Islet of Langerhans (tissue), 1 donor: ENCODE measurements at regions not wholly inside any gene's neighbourhood (a gene's known extent, or its start where the extent isn't known, plus 50 kb on each side); places are given as distances from the start of the nearest gene placed in this dataset.
"Not testable (repeated sequence)": the region's sequence is repeated elsewhere in the genome, so short reads cannot be mapped to it uniquely, and the experiment has no call there.

Experiments used
- FAIRE-seq: peaks from one replicate; lab custom pipeline; 2011; peaks lifted over from hg19 to GRCh38; lab: Jason Lieb, UNC

DNA sequence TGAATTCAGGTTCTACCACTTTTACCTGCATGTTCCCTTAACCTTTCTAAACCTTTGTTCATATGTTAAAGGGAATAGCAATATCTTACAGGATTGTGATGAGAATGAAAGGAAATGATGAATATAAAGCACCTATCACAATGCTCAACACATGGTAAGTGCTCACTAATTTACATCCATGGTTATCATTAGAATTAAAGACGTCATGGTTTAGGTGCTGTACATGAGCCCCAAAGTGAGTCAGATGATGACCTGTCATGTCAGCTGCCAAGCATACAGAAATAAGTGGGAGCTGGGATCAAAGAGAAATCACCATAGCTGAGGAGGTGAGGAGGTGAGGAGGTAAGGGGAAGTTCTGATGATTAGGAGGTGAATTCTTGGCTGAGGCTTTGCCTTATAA lies 135.9 kb upstream of the ATP2B1 start:
- FAIRE-seq: no peak

DNA sequence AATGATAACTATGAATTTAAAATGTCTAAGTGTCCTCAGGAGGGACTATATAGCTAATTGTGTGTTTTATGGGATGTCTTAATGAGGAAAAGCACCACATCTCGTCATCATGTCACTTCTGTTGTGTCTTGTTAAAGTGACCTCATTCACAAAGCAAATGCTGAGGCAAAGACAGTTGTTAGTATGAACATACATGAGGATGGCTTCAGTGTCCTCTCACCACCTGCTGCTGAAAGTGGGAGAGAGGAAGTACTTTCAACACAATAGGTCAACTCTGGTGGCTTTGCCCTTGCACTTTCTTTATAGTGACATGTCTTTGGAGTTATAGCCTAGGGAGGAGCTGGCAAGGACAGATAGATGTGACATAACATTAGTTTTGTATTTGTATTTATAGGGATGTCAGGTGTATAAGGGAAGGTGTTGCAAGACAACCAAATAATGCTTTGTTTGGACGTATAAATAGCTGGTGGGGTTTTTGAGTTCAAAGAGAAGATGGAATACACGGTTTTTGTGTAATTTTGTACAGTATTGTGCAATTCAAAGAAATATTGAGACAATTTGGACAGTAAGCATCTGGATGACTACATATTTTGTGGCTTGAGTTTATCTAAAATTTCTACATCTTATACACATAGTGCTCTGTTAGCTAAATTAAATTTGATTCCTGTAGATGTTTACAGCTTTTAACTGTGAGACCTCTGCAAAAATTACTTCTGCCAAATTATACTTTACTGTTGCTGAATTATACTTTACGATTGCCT lies 131.7 kb upstream of the ATP2B1 start:
- no peak for FAIRE-seq

DNA sequence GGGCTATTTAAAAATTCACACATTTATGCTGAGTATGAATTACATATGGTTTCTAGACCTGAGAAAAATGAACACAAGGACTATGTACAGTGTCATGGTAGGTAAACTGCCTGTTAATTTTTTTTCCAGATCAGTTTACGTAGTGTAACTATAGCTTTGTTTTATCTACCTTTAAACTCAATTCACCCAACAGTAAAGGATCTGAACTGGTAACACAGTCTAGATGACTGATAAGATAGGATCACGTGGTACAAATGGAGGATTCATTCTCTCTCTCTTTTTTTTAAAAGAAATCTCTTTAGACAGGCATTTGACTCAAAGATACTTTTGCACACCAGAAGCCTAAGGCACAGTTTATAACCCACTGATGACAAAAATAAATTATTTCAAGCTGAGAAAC lies 130.8 kb upstream of the ATP2B1 start:
- FAIRE-seq: no peak

DNA sequence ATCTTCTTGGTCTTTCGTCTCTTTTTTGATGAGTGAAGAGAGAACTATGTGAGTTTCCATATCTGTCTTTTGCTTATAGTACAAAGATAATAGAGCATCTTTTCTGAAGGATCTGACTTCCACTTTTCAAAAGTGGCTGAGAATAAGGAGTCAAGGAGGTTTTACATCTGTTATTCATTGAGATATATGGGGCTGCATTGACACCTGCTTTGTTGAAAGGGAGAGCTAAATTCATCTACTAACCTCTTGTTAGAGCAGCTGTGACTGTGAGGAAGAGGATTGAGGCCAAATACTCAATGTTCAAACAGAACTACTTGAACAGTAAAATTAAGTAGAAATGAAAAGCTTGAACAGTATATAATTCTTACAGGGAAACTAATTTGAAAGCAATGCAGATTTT lies 130.2 kb upstream of the ATP2B1 start:
- FAIRE-seq: no peak

DNA sequence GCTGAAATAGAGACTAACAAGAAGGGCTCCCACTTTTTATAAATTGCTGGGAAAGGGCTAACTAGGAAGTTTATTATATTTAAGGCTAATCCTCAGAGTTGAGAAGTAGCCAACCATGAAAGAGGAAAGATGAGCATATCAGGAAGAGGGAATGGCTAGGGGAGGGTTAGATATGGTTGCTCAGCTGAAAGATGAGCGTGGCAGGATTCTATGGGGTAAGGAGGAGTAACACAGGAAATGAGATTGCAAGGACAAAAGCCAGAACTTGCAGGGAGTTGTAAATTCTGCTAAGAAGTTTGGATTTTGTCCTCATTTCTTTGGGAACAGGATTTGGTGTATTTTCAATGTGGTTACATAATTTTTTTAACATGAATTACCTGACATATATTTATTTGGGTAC lies 127.4 kb upstream of the ATP2B1 start:
- no peak for FAIRE-seq

DNA sequence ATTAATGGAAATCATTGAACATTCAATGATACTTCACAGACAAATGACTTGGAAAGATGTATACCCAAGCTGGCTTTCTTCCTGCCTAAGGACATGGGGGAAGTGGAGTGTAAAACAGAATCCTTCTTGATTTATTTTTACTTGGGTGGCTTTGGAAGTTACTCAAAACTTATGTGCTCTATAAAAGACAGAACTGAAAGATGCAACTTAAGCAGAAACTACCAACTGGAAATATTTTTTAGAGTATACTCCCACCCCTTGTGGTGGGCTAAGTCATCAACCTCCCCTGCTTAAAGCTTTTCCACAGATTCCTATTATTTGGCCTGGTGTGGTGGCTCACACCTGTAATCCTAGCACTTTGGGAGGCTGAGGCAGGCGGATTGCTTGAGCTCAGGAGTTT lies 126.0 kb upstream of the ATP2B1 start:
- FAIRE-seq: no peak

DNA sequence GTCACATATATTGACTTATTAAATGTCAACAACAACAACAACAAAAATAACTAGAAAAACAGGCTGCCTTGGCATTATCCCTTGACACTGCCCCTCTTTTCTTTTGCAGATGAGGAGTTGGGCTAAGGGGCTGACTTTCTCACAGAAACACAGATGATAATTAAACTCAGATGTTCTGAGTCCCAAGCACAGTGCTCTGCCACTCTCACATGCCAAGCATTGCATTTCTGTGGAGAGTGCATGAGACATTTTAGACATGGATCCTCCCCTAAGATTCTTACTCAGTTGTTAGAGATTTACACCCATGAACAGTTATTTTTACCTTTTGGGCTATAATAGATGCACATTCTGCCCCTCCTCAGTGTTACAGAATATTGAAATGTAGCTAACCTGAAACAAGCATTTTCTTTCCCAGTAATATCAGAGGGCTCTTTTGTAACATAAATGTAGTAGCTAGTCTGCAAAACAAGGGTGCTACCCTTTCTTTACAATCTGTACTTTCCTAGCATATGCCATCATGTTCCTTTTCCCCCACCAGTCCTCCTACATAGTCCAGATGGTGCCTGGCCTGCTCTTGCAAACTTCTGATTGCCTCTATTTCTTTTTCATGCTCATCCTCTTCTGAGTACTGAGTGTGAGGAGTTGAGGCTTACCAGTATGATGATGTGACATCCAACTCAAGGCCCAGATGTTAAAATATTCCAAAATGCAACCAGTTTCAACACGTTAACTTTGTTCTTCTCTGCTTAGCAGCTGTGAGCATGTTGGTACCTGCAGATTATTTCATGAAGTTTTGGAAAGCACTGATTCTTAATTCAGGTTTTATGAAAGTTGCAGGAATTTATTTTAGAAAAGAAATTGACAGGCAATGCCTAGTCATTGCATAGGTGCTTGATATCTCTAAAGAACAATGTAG lies 125.0 kb upstream of the ATP2B1 start:
- FAIRE-seq: no peak

DNA sequence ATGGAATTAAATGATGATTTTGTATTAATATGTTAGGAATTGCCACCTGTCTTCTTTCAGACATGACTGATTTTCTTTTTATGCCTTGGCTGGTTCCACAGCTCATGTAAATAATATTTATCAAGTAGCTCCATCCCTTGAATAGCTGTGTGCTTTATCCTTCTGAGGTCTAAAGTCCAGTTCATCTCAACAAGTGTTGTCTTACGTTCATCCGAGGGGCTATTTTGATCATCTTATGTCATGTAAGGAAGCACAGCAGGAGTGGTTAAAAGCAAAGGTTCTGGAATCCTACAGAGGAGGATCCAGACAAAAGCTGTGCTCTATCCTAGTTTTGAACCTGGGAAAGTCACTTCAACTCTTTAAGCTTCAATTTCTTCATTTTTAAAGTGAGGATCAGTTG lies 123.7 kb upstream of the ATP2B1 start:
- FAIRE-seq: no peak

DNA sequence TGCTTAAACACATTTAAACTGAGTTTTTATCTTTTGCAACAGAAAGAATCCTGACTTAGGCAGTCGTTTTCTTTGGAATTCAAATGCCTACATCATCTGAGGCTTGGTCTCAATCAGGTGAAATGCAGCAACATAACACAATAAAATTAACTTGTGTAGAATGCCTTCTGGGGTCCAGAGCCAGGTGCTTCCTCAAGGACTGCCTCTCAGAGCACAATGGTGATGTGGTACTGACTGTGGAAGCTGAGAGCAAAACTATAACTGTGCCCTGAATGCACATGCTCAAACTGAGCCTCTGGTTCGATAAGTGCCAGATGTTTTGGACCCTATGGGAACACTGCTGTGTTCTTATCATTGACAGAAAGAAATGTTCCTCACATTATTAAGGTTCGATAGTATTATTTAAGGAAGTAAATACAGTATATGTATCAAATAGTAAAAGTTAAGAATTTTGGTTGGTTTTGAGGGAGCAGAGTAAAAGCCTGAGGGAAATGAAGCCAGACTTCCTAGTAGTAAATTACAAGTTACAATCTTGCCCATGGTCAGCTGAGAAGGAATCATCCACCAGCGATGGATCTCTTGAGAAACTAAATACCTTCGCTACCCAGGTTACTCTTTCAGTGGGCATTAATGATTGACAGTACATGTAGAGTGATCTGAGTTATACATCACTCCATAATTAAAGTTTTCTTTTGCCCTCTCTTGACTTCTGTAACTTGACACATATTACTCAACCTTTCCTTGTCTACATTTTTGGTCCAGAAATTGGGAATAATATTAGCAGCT lies 122.9 kb upstream of the ATP2B1 start:
- FAIRE-seq: no peak

DNA sequence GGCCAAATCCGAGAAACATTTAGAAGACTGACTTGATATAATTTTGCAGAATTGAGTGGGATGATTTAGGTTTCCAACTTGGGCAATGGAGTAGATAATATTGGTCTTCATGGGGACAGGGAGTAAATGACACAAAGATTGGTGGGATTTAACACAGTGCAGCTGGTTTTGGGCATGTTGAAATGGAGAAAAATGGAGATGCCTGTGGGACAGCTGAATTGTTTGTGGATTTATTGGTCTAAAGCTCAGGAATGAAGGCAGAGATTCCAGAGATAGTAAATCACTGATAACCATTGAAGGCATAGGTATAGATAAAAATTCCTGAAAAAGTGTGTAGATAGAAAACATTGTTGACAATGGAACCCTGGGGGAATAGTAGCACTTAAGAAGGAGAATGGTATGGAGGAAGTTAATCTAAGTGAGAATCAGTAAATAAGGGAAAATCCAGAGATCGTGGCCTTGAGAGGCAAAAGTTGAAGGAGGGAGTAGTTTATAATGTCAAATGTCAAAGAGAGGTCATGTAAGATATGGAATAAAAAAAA lies 120.9 kb upstream of the ATP2B1 start:
- no peak for FAIRE-seq

DNA sequence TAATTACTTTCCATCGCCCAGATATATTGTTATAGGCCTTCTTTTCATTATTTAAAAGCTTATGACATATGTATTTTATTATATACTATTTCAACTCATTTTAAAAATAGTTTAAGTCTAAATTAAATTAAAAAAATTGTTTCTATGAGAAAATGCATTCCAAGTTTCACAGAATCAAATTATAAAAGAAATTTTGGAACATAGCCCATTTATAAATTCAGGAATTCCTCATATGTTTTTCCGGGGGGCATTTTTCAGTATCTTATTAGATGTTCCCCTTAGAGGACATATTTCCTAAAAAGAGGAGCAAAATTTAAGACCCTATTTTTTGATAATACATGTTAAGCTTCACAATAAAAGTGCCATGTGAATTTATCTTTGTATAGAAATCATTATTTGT lies 119.9 kb upstream of the ATP2B1 start:
- FAIRE-seq: no peak

DNA sequence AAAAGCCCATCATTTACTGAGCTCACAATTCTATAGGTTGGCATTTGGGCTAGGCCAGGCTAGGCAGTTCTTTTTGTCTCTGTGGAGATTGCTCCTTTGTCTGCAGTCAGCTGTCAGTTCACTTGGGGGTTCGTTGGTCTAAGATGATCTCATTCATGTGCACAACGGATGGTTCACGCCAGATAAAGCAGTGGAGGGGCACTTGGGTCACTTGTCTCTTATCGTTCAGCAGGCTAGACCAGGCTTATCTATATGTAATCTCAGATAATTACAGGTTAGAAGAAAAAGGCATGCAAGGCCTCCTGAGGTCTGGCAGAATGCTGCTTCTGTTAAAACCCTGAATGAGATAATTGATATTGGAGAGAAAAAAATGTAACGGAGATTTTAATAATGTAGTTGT lies 119.0 kb upstream of the ATP2B1 start:
- no peak for FAIRE-seq

DNA sequence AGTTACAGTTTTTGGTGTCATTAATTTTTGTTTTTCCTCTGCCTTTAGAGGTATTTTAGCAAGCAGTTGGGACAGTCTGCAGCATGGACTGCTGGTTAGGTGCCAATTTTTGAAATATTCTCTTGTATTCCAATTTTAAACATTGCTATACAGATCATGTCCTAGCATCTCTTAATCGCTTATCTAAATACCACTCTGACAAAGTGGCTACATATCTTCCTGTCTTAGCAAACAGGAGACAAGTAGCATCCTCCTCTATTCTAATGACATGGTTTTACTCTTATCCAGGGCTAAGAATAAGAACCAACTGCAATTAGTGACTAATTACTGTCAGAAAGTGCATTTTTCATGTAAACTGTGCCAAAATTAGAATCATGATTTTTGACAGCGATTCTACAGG lies 117.8 kb upstream of the ATP2B1 start:
- no peak for FAIRE-seq

DNA sequence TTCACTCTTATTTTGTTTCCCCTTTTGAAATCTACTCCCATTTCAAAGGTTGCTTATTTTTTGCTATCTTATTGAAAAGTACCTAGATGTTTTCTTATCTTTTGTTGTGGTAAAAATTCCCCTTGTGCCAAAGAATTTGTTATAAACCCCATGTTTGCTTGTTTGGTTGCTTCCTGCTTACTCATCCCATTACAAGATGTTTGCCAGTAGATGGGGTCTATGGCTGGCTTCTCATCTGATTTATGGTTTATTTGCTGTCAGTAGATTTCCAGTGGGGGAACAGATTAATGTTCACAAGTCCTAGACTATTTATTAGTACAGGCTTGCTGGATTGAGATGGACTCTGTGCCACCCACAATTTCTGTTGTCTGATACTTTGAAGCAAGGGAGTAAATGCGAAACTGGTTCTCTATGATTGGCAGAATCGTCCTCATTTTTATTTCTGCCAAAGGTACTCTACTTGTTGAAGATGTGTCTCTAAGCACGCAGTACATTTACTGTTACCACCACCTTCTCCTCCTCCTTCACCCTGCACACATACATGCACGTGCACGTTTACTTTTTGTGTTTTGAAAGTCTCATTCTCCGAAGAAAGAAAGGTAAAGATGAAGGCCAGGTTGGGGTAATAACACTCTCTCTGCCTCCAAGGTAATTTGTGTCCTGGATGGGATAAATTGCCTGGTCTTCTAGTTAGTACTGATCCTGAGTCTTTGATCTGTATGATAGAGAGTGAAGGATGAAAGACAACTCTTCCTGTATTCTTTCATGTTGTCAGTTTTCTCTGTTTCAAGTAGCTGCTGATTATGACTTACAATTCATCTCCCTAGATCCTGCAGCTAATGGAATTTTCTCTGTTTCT lies 117.2 kb upstream of the ATP2B1 start:
- FAIRE-seq: no peak

DNA sequence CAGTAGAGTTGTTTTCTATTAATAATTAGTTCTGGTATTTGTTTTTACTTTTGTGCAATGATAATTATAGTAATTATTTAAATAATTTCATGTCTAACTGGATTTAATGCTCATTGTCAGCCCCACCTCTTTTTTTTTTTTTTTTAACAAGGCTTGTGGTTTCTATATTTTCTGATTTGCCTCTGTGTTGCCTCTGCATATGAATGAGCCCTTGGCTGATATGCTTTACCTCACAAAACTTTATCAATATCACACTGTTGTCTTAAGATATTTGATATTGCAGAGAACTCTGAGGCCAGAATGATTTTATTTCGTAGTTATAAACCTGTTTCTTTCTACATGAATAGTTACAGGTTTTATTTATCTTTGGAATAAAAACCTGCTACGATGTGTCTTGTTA lies 116.2 kb upstream of the ATP2B1 start:
- FAIRE-seq: no peak

DNA sequence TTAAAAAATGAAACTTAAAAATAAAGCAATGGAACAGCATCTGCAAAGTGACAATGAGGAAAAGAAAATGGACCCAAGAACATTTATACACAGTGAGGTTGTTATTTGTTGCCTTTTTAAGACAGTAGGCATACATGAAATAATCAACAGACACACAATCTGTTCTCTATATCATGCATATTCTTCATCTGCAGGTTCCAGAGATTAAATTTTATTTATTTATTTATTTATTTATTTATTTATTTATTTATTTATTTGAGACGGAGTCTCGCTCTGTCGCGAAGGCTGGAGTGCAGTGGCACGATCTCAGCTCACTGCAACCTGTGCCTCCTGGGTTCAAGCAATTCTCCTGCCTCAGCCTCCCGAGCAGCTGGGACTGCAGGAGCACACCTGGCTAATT lies 114.4 kb upstream of the ATP2B1 start:
- FAIRE-seq: not testable (repeated sequence)

DNA sequence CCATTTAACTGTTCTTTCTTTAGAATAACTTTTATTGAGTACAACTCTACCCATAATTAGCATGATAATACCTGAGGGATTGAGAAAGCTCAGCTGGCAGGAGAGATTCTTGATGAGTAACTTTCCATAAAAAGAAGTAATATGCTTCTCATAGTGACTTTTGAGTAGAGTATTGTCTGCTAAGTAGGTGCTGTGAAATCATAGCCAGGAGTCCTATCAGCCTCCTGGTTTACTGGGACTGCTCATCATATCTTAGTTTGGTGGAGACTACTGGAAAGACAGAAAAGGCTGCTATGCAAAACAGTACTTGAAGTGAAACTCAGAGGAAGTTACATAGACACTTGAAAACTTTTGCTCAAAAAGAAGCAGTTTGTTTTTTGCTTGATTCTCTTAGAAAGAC lies 113.3 kb upstream of the ATP2B1 start:
- no peak for FAIRE-seq

DNA sequence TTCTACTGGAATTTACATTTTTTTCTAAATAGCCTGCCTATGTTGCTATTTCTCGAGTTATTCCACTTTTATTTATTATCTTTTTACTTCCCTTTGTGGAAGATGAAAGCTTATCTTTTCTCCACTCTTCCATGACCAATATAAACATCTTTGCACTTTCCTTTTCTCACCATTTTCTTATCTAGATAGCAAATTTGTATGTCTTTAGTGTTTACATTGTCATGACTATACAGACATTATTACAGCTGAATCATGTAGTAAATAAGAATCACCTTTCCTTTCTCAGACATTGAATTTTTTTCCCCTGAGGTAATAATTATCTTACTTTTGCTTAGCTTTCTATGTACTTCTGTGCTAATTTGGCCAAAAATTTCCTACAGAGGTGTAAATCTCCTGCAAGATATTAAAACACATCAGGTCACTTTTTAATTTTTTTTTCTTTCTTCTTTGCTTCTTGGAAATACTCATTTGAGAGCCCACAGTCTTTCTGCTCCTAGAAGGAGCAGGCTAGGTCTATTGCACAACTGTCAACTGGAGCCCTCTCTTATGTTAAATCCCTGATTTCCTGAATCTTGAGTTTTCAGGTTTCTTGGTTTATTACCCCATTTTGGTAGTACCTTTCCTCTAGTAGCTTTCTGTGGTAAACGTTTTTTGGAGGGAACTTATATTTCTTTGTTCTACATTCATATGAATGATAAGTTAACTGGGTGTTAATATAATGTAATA lies 109.0 kb upstream of the ATP2B1 start:
- FAIRE-seq: no peak

DNA sequence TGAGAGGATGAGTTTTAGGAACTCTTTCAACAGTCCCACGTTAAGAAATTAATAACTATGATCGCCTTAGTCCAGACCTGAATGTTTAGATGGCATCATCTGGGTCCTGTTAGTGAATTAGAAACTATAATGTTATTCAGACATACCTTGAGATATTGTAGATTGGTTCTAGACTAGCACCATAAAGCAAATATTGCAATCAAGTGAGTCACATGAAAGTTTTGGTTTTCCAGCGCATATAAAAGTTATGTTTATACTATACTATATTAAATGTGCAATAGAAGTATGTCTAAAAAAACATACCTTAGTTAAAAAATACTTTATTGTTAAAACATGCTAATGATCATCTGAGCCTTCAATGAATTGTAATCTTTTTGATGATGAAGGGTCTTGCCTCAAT lies 106.6 kb upstream of the ATP2B1 start:
- FAIRE-seq: no peak

DNA sequence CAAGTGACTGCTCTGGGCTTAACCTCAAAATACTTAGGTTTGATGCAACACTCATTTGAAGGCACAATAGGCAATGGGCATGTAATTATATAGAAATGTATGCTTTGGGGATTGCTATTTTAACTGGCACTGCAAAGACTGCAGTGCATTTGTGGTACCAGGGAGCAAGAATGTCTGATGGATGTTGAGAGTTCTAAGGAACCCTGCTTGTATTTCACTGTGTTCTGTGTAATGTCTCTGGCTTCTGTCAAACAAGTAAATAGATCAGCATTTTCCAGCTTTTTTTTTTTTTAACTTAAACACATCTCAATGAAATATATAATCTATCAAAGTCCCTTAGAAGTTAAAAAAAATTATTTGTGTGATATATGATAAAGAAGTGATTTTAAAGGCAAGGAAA lies 94.8 kb upstream of the ATP2B1 start:
- no peak for FAIRE-seq

DNA sequence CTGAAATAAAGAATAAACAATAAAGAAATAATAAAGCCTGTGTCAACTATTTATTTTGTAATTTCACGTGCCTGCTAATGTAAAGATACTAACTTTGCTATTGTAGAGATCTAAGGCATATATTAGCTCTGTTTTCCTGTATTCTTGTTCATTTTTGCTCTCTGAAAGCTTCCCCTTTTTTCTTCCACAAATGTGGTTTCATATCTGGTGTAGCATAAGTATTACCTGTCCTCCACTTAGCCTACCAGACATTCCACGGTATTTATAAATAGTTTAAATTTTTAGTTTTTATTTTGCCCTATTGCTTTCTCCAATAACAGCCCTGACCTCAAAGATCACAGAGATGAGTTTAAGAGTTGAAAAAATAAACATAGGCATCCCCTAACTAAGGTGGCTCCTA lies 92.6 kb upstream of the ATP2B1 start:
- no peak for FAIRE-seq
